ENCODE measurements at regions not wholly inside any gene's neighbourhood (a gene's known extent, or its start where the extent isn't known, plus 50 kb on each side); places are given as distances from the start of the nearest gene placed in this dataset.
"Not testable (repeated sequence)": the region's sequence is repeated elsewhere in the genome, so short reads cannot be mapped to it uniquely, and the experiment has no call there.

- TF ChIP-seq CTCF (conservative IDR thresholded peaks at IDR 0.05; ENCODE audit: low read depth in 2 of 2) = no peak; a peak in 1 of 4 replicates
- TF ChIP-seq EZH2 (IDR thresholded peaks at IDR 0.05; ENCODE audit: low read depth, unreplicated experiment) = no peak
- no peak for TF ChIP-seq ZNF114 (CRISPR knock-in tag; IDR thresholded peaks at IDR 0.05)
- no peak for TF ChIP-seq CREB1 (CRISPR knock-in tag; IDR thresholded peaks at IDR 0.05; ENCODE audit: low read depth)
- no peak for TF ChIP-seq REST (IDR thresholded peaks at IDR 0.05; ENCODE audit: unreplicated experiment)
- no peak for TF ChIP-seq STAT1 (IDR thresholded peaks at IDR 0.05; ENCODE audit: unreplicated experiment)
- TF ChIP-seq EZH2phosphoT487 (IDR thresholded peaks at IDR 0.05; ENCODE audit: unreplicated experiment) = no peak
- TF ChIP-seq POLR2AphosphoS5 (IDR thresholded peaks at IDR 0.05; ENCODE audit: low read depth) = no peak
- TF ChIP-seq ZNF331 (CRISPR knock-in tag; IDR thresholded peaks at IDR 0.05; ENCODE audit: low read depth) = no peak
- TF ChIP-seq NANOG (IDR thresholded peaks at IDR 0.05; ENCODE audit: borderline replicate concordance) = no peak
- no peak for TF ChIP-seq ETS1 (IDR thresholded peaks at IDR 0.05)
- TF ChIP-seq JUNB (IDR thresholded peaks at IDR 0.05; ENCODE audit: unreplicated experiment) = no peak
Observed at GRCh38 chr1:72371259-72372035, 89.1 kb upstream of the NEGR1 start (continued).

- not testable (repeated sequence) for H3K79me2 ChIP-seq (replicated peaks; ENCODE audit: insufficient read depth); H3K36me3 ChIP-seq (ENCODE audit: insufficient read depth); H4K20me1 ChIP-seq (replicated peaks; ENCODE audit: insufficient read depth); H3K27ac ChIP-seq (ENCODE audit: low read depth); H3K4me1 ChIP-seq (ENCODE audit: insufficient read depth); ATAC-seq; H3K9me3 Mint-ChIP-seq; H3K4me3 Mint-ChIP-seq; H3K4me2 ChIP-seq; H2AFZ ChIP-seq; DNase-seq (ENCODE audit: low spot score); H3F3A ChIP-seq (replicated peaks; ENCODE audit: low read depth); H3K36me3 Mint-ChIP-seq (ENCODE audit: low read depth); H3K27me3 Mint-ChIP-seq (ENCODE audit: insufficient read depth, low read depth, poor library complexity); H3K27ac Mint-ChIP-seq; H3K4me3 ChIP-seq; H3K27me3 ChIP-seq (ENCODE audit: insufficient read depth)
- peaks cover 16% of the 10 kb centered on the region for H3K9me2 ChIP-seq (ENCODE audit: insufficient read depth)
- peaks cover 12% of the 10 kb centered on the region for H3K4me1 Mint-ChIP-seq
Observed at GRCh38 chr1:72370836-72371235, 88.5 kb upstream of the NEGR1 start.

All from GM23338 (cell line).